ENCODE measurements at regions not wholly inside any gene's neighbourhood (a gene's known extent, or its start where the extent isn't known, plus 50 kb on each side); places are given as distances from the start of the nearest gene placed in this dataset.

DNA sequence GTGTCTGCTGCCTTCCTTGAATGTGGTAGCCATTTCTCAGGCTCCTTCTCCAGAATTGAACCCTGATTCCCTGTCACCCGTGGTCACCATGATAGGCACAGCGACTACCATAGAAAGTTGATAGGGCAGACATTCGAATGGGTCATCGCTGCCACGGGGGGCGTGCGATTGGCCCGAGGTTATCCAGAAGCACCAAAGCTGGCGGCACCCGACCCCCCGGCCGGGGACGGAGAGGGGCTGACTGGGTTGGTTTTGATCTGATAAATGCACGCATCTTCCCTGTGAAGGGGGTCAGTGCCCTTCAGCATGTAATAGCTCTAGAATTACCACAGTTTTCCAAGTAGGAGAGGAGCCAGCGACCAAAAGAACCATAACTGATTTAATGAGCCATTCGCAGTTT, 94.0 kb upstream of the ANKRD30BL start:
- ATAC-seq = no peak
- intact Hi-C loops (cut with micrococcal nuclease; ENCODE audit: unreplicated experiment) = no loop called here

DNA sequence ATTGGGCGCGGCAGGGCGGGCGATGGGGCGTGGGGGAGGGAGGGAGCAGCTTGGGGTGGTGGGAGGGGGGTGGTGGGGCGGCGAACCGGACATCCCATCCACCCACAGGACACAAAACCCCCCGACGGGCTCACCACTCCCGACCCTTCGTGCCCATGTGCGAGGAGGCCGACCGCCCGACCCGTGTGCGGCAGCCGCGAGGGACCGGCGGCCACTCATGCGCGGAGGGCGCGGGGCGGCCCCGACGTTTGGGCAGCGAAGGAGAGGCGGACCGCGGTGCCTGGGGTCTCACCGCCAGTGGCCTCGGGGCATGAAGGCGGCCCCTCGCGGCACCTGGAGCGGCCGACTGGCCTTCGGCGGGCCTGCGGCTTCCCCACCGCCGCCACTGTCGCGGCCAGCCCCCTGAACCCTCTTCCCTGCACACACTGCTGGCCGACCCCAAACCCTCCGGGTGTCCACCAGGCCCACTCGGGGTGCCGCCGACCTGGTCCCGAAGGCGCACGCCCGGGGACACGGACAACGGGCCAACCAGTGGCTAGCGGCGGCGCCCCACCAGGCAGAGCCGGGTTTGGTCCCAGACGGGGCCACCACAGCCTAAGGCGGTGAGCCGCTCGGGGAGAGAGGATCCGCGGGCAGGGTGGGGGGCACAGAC, 94.6 kb upstream of the ANKRD30BL start:
- Histone ChIP-seq H3K27ac (ENCODE audit: control insufficient read depth, insufficient read depth) (no peak overlapping the region), H3K9ac (ENCODE audit: control insufficient read depth, insufficient read depth, low read length) (no peak overlapping the region), H3K36me3 (ENCODE audit: control insufficient read depth in 2 of 2, insufficient read depth in 2 of 2, low read length in 1 of 2) (no peaks in the 10 kb centered on the region), H3K9me3 (replicated peaks; ENCODE audit: control insufficient read depth, insufficient read depth, low read length) (peaks cover 1% of the 10 kb centered on the region; the same call in 1 of the 3 replicates), H2AFZ (ENCODE audit: control insufficient read depth, low read depth, low read length) (no peak overlapping the region), H3K4me3 (no peak overlapping the region), H3K79me2 (ENCODE audit: control insufficient read depth, insufficient read depth, low read length) (no peaks in the 10 kb centered on the region), H3K4me2 (ENCODE audit: control insufficient read depth, insufficient read depth) (no peak overlapping the region), H3K27me3 (replicated peaks in 1 of 2; ENCODE audit: control insufficient read depth in 2 of 2, insufficient read depth in 2 of 2, low read length in 1 of 2) (no peaks in the 10 kb centered on the region), H3K4me1 (ENCODE audit: control insufficient read depth, insufficient read depth, low read length) (no peaks in the 10 kb centered on the region), H4K20me1 (ENCODE audit: control insufficient read depth, insufficient read depth) (no peaks in the 10 kb centered on the region)
- DNase-seq (ENCODE audit: low read depth, low spot score) (no peak), FAIRE-seq (no peak), ATAC-seq (no peak)
- intact Hi-C loops (cut with micrococcal nuclease; ENCODE audit: unreplicated experiment) = no loop called here
- ChIA-PET RAD21 (ENCODE audit: unreplicated experiment) (no interaction called here), SMC1A (ENCODE audit: uncharacterized antibody, unreplicated experiment) (no interaction called here), POLR2A (no interaction called here), CTCF (no interaction called here)
- no TSS peak for BruUV-seq (replicated peaks)
- WGBS (ENCODE audit: insufficient coverage, insufficient replicate concordance, low lambda C conversion rate, missing lambda C conversion rate) = 75% methylated on average over 20 of the region's 68 CpGs
- in situ Hi-C loops (cut with MboI) = loop anchor here (25.0 kb wide), 1 partner anchor 906 kb away; no protein-coding TSS in a partner anchor
- no peak for TF ChIP-seq TCF3 (IDR thresholded peaks at IDR 0.05; ENCODE audit: borderline replicate concordance, insufficient read depth, low read depth, low read length)
- TF ChIP-seq ZZZ3 (IDR thresholded peaks at IDR 0.05; ENCODE audit: control insufficient read depth, insufficient read length, low read depth) = no peak
- TF ChIP-seq ESRRA (IDR thresholded peaks at IDR 0.05; ENCODE audit: low read length) = no peak
- no peak for TF ChIP-seq ZSCAN29 (IDR thresholded peaks at IDR 0.05)
- TF ChIP-seq TCF12 (IDR thresholded peaks at IDR 0.05; ENCODE audit: low read depth, low read length) = no peak
- TF ChIP-seq TAF1 (IDR thresholded peaks at IDR 0.05; ENCODE audit: borderline replicate concordance, low read depth, low read length) = no peak
- TF ChIP-seq, protein P1, sequence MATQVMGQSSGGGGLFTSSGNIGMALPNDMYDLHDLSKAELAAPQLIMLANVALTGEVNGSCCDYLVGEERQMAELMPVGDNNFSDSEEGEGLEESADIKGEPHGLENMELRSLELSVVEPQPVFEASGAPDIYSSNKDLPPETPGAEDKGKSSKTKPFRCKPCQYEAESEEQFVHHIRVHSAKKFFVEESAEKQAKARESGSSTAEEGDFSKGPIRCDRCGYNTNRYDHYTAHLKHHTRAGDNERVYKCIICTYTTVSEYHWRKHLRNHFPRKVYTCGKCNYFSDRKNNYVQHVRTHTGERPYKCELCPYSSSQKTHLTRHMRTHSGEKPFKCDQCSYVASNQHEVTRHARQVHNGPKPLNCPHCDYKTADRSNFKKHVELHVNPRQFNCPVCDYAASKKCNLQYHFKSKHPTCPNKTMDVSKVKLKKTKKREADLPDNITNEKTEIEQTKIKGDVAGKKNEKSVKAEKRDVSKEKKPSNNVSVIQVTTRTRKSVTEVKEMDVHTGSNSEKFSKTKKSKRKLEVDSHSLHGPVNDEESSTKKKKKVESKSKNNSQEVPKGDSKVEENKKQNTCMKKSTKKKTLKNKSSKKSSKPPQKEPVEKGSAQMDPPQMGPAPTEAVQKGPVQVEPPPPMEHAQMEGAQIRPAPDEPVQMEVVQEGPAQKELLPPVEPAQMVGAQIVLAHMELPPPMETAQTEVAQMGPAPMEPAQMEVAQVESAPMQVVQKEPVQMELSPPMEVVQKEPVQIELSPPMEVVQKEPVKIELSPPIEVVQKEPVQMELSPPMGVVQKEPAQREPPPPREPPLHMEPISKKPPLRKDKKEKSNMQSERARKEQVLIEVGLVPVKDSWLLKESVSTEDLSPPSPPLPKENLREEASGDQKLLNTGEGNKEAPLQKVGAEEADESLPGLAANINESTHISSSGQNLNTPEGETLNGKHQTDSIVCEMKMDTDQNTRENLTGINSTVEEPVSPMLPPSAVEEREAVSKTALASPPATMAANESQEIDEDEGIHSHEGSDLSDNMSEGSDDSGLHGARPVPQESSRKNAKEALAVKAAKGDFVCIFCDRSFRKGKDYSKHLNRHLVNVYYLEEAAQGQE (IDR thresholded peaks at IDR 0.05; ENCODE audit: low read depth, low read length) = no peak
- no peak for TF ChIP-seq HDGF (IDR thresholded peaks at IDR 0.05)
- no peak for TF ChIP-seq SUZ12 (IDR thresholded peaks at IDR 0.05; ENCODE audit: unreplicated experiment)

More for the DNA sequence above, 94.0 kb upstream of the ANKRD30BL start:
- no peak for FAIRE-seq
- Histone ChIP-seq H3K4me1 (ENCODE audit: control insufficient read depth, insufficient read depth, low read length) (no peaks in the 10 kb centered on the region), H4K20me1 (ENCODE audit: control insufficient read depth, insufficient read depth) (no peaks in the 10 kb centered on the region), H3K9me3 (replicated peaks; ENCODE audit: control insufficient read depth, insufficient read depth, low read length) (peaks cover 1% of the 10 kb centered on the region; the same call in 1 of the 3 replicates), H3K4me2 (ENCODE audit: control insufficient read depth, insufficient read depth) (no peak overlapping the region), H3K4me3 (no peak overlapping the region), H3K27ac (ENCODE audit: control insufficient read depth, insufficient read depth) (no peak overlapping the region), H3K9ac (ENCODE audit: control insufficient read depth, insufficient read depth, low read length) (no peak overlapping the region), H2AFZ (ENCODE audit: control insufficient read depth, low read depth, low read length) (no peak overlapping the region), H3K36me3 (ENCODE audit: control insufficient read depth in 2 of 2, insufficient read depth in 2 of 2, low read length in 1 of 2) (no peaks in the 10 kb centered on the region), H3K27me3 (replicated peaks in 1 of 2; ENCODE audit: control insufficient read depth in 2 of 2, insufficient read depth in 2 of 2, low read length in 1 of 2) (no peaks in the 10 kb centered on the region), H3K79me2 (ENCODE audit: control insufficient read depth, insufficient read depth, low read length) (no peaks in the 10 kb centered on the region)
- ChIA-PET SMC1A (ENCODE audit: uncharacterized antibody, unreplicated experiment) (no interaction called here), CTCF (no interaction called here), RAD21 (ENCODE audit: unreplicated experiment) (no interaction called here), POLR2A (no interaction called here)
- in situ Hi-C loops (cut with MboI) = loop anchor here (25.0 kb wide), 1 partner anchor 907 kb away; no protein-coding TSS in a partner anchor
- TF ChIP-seq NR2C1 (IDR thresholded peaks at IDR 0.05) = no peak
- TF ChIP-seq CEBPB (IDR thresholded peaks at IDR 0.05; ENCODE audit: borderline replicate concordance in 1 of 2, low read depth in 2 of 2, low read length in 2 of 2) = no peak
- no peak for TF ChIP-seq CHD4 (IDR thresholded peaks at IDR 0.05)
- no peak for TF ChIP-seq HSF1 (IDR thresholded peaks at IDR 0.05; ENCODE audit: low read depth, low read length)
- no peak for TF ChIP-seq GABPA (IDR thresholded peaks at IDR 0.05; ENCODE audit: low read depth)
- WGBS (ENCODE audit: insufficient coverage, insufficient replicate concordance, low lambda C conversion rate, missing lambda C conversion rate) = 73% methylated on average over 16 of the region's 16 CpGs
- no peak for DNase-seq (ENCODE audit: low read depth, low spot score)
- no TSS peak for BruUV-seq (replicated peaks)

All from GM12878 (cell line).